ENCODE measurements at regions not wholly inside any gene's neighbourhood (a gene's known extent, or its start where the extent isn't known, plus 50 kb on each side); places are given as distances from the start of the nearest gene placed in this dataset.
"Not testable (repeated sequence)": the region's sequence is repeated elsewhere in the genome, so short reads cannot be mapped to it uniquely, and the experiment has no call there.

DNA sequence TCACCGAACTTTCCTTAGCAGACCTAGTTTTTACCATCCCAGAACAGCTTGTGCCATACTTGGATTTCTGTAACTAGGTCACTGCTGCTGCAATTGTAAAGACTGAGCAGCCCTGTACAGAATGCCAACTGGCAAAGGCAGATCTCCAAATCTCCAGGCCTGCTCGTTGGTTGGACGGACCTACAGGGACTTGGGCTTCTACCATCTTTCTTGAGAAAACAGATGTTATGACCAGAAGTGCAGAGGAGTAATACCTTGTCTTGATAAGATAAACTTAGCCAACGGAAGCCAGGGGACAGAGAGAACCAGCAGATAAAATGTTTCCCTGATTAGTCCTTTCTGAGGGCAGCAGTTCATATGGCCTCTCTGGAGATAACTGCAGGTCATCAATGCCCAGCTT is 304.1 kb downstream of the RFPL4B start:
- Mint-ChIP-seq H3K4me3 (no peak overlapping the region), H3K27me3 (ENCODE audit: low read depth) (no peaks in the 10 kb centered on the region), H3K4me1 (ENCODE audit: low read depth) (no peaks in the 10 kb centered on the region), H3K27ac (no peak overlapping the region), H3K36me3 (ENCODE audit: low read depth) (no peaks in the 10 kb centered on the region), H3K9me3 (no peaks in the 10 kb centered on the region)

DNA sequence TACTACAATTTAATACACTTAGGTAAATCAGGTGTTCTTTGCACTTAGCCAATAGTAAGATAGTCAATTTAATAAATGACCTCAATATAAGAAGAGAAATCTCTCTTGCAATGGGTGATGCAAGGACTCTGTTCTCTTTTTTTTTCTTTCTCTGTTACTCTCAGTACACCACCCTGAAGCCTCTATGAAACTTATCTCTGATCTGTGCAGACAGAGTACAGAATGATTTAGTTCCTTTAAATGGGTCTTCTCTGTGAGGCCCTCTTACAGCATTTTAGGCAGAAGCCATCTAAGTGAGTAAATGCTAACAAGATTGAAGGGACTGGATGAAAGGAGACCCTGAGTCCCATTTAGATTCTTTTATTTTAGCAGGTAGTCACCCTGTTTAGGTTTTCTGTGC is 312.8 kb downstream of the RFPL4B start:
- Mint-ChIP-seq H3K4me1 (ENCODE audit: low read depth) (no peaks in the 10 kb centered on the region), H3K9me3 (no peaks in the 10 kb centered on the region), H3K36me3 (ENCODE audit: low read depth) (no peaks in the 10 kb centered on the region), H3K4me3 (no peak overlapping the region), H3K27me3 (ENCODE audit: low read depth) (no peaks in the 10 kb centered on the region), H3K27ac (no peak overlapping the region)

DNA sequence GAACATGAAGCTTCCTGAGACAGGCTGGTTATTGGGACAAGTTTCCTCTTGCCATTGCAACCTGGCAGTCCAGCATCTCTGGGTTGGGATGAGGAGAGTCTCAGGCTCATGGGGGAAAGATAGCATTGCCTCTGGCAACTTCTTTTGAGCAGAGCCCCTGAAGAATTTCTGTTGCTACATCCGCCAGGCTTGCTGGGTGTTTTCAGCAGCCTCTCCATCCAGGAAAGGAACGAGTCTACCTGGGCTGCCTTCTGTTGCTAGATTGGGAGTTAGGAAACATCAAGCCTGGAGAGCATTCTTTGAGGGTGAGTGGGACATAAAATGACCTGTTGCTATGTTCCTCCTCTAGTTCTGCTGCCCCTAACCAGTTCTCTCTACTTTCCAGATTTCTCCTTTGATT is 313.5 kb downstream of the RFPL4B start:
- Mint-ChIP-seq H3K27ac (no peak overlapping the region), H3K27me3 (ENCODE audit: low read depth) (no peaks in the 10 kb centered on the region), H3K9me3 (no peaks in the 10 kb centered on the region), H3K36me3 (ENCODE audit: low read depth) (no peaks in the 10 kb centered on the region), H3K4me3 (no peak overlapping the region), H3K4me1 (ENCODE audit: low read depth) (no peaks in the 10 kb centered on the region)

DNA sequence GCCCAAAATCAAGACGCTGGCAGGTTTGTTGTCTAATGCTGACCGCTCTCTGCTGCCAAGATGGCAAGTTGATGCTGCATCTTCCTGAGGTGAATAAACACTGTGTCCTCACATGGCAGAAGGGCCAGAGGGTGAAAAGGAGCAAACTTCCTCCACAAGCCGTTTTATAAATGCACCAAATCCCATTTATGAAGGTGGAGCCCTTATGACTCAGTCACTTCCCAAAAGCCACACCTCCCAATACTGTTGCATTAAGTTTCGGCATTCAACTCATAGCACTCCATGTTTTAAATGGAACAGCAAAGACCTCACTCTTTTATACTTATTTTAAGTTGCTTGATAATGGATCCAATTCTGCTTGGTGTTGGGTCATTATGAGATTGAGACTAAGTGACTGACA is 316.6 kb downstream of the RFPL4B start:
- Mint-ChIP-seq H3K36me3 (ENCODE audit: low read depth) (no peaks in the 10 kb centered on the region), H3K27me3 (ENCODE audit: low read depth) (no peaks in the 10 kb centered on the region), H3K9me3 (no peaks in the 10 kb centered on the region), H3K27ac (no peak overlapping the region), H3K4me3 (no peak overlapping the region), H3K4me1 (ENCODE audit: low read depth) (no peaks in the 10 kb centered on the region)

DNA sequence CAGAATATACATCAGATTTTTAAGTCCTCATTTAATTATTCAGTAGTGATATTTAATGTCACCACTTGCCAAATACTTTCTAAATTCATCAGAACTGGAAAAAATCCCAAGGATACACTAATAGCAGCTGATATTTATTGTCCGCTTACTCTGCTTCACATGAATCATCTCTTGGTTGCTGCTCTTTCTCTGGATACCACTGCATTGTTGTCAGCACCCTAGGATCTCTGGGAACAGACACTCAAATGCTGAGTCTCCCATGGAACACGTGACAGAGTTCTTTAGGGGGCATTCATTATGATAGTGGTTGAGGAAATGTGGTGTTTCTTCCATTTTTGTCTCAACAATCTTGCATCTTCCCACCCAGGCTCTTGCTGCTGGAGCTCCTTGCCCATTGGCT is 318.0 kb downstream of the RFPL4B start:
- Mint-ChIP-seq H3K4me1 (ENCODE audit: low read depth) (no peaks in the 10 kb centered on the region), H3K36me3 (ENCODE audit: low read depth) (no peaks in the 10 kb centered on the region), H3K27ac (no peak overlapping the region), H3K4me3 (no peak overlapping the region), H3K9me3 (no peaks in the 10 kb centered on the region), H3K27me3 (ENCODE audit: low read depth) (no peaks in the 10 kb centered on the region)

DNA sequence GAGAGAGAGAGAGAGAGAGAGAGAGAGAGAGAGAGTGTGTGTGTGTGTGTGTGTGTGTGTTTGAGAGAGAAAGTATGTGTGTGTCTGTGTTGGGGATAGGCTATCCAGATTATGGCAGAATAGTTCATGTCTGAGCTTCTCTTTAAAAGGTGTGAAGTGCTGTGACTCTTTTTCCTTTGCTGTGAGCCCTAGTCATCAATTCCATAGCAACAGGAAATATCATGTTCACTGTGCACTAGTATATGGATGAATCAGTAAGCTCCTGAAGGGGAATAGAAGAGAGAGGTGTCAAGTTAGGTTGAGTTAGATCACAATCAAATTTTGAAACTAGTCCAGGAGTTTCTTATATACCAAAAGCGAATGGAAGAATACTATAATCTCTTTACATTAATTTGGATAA is 318.7 kb downstream of the RFPL4B start:
- no peaks in the 10 kb centered on the region for H3K27me3 Mint-ChIP-seq (ENCODE audit: low read depth)
- no peaks in the 10 kb centered on the region for H3K9me3 Mint-ChIP-seq
- no peaks in the 10 kb centered on the region for H3K4me1 Mint-ChIP-seq (ENCODE audit: low read depth)
- H3K36me3 Mint-ChIP-seq (ENCODE audit: low read depth): no peaks in the 10 kb centered on the region
- H3K4me3 Mint-ChIP-seq: no peak overlapping the region
- H3K27ac Mint-ChIP-seq: no peak overlapping the region

DNA sequence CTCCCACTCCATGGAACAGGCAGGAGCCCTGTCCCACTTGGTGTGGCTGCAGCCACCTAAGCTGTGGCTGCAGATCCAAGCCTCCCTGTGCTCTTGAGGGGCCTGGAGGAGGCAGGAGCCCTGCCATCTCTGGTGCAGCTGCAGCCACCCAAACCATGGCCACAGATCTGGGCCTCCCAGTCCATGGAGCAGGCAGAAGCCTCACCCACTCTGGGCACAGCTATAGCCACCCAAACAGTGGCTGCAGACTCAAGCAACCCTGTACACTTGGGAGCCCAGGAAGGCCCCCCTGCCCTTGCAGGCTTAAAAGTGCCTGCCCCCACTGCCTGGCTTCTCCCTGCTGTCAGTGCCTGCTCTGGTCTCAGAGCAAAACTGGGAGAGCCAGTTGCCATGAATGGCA is 320.3 kb downstream of the RFPL4B start:
- H3K27ac Mint-ChIP-seq: no peak overlapping the region
- H3K9me3 Mint-ChIP-seq: no peaks in the 10 kb centered on the region
- H3K27me3 Mint-ChIP-seq (ENCODE audit: low read depth): no peaks in the 10 kb centered on the region
- H3K4me3 Mint-ChIP-seq: no peak overlapping the region
- H3K36me3 Mint-ChIP-seq (ENCODE audit: low read depth): no peaks in the 10 kb centered on the region
- H3K4me1 Mint-ChIP-seq (ENCODE audit: low read depth): no peaks in the 10 kb centered on the region

DNA sequence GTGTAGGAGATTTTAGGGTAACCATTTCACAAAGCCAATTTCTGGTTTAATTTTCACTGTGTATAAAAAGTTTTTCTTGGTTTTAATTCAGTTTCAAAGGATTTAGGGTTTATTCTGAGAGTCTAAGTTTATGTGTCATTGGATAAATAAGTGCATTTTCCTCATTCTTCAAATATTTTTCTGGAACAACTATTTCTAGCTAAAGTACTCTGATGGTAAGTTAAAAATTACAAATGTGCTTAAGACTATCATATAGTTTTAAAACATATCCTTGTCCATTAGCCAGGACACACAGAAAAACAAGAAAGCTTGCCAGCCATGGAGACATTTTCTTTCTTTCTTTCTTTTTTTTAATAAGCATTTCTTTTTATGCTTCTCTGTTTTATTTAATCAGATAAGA is 333.0 kb downstream of the RFPL4B start:
- Mint-ChIP-seq H3K27me3 (ENCODE audit: low read depth) (no peaks in the 10 kb centered on the region), H3K27ac (no peak overlapping the region), H3K4me1 (ENCODE audit: low read depth) (no peaks in the 10 kb centered on the region), H3K4me3 (no peak overlapping the region), H3K36me3 (ENCODE audit: low read depth) (no peaks in the 10 kb centered on the region), H3K9me3 (no peaks in the 10 kb centered on the region)

DNA sequence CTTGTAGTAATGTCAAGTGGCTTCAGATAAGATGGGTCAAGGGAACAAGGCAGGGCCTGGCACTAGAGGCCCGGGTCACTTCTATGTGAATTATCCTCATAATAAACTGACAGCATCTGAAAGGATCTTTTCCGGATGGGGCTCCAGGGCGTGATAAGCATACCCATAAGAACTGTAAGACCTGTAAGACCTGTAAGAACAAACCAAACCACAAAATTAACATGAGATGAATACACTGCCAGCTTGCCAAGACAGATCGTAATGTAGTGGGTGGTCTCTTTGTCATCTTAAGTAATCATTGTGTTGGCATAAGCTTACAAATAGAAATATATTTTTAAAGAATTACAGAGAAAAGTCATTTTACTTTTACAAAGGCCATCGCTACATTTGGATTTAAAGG is 334.9 kb downstream of the RFPL4B start:
- H3K27me3 Mint-ChIP-seq (ENCODE audit: low read depth): no peaks in the 10 kb centered on the region
- H3K27ac Mint-ChIP-seq: no peak overlapping the region
- H3K36me3 Mint-ChIP-seq (ENCODE audit: low read depth): no peaks in the 10 kb centered on the region
- H3K4me3 Mint-ChIP-seq: no peak overlapping the region
- no peaks in the 10 kb centered on the region for H3K9me3 Mint-ChIP-seq
- H3K4me1 Mint-ChIP-seq (ENCODE audit: low read depth): no peaks in the 10 kb centered on the region

DNA sequence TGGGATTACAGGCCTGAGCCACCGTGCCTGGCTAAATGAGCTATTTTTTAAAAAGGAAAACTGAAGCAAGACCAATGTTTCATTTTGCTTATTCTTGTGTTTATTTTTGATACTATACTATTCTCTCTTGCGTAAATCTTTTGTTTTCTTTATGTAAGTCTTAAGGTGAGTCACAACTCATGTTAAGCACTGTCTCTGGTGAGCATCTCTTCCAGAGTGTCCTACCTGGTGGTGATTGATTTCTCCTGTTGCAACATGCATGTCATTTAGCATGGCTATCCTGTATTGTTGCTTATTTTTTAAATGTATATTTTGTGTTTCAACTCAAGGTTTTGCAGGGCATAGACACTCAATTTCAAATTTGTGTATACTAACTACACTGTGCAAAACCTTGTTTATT is 336.0 kb downstream of the RFPL4B start:
- H3K4me1 Mint-ChIP-seq (ENCODE audit: low read depth): no peaks in the 10 kb centered on the region
- no peaks in the 10 kb centered on the region for H3K9me3 Mint-ChIP-seq
- H3K4me3 Mint-ChIP-seq: no peak overlapping the region
- no peaks in the 10 kb centered on the region for H3K36me3 Mint-ChIP-seq (ENCODE audit: low read depth)
- H3K27ac Mint-ChIP-seq: no peak overlapping the region
- H3K27me3 Mint-ChIP-seq (ENCODE audit: low read depth): no peaks in the 10 kb centered on the region

DNA sequence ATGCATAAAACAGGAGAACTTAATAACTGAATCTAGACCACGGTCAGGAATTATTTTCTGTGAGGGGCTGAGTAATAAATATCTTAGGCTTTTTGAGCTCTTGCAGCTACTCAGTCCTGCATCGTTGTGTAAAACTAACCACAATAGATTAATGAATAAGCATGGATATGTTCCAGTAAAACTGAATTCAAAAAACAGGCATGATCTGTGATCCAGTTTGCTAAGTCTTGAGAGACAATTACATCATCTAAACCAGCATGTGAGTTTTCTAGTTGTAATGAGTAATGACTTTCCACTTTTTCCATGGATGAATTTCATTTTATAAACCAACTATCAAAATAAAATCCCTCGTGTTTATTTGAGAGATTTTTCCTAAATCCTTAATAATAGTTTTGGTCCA is 336.8 kb downstream of the RFPL4B start:
- Mint-ChIP-seq H3K4me1 (ENCODE audit: low read depth) (no peaks in the 10 kb centered on the region), H3K9me3 (no peaks in the 10 kb centered on the region), H3K4me3 (no peak overlapping the region), H3K27ac (no peak overlapping the region), H3K36me3 (ENCODE audit: low read depth) (no peaks in the 10 kb centered on the region), H3K27me3 (ENCODE audit: low read depth) (no peaks in the 10 kb centered on the region)

DNA sequence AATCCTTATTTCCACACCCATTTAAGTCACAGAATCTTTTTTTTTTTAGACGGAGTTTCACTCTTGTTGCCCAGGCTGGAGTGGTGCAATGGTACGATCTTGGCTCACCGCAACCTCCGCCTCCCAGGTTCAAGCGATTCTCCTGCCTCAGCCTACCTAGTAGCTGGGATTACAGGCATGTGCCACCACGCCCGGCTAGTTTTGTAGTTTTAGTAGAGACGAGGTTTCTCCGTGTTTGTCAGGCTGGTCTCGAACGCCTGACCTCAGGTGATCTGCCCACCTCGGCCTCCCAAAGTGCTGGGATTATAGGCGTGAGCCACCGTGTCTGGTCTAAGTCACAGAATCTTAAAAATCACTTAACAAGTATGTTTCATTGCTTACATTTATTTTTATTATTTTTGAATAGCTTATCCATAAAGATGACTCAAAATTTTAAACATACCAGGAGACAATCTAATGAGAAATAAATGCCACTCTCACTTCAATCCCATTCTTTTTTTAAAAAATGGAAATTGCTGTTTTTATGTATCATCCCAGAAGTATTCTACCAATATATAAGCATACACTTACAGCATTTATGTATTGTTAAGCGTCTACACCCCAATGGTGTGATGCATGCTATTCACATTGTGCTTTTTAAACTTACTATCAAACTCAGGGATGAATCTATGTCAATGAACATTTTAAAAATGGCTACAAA is 338.5 kb downstream of the RFPL4B start:
- not testable (repeated sequence) for H3K4me3 Mint-ChIP-seq; H3K27ac Mint-ChIP-seq; H3K36me3 Mint-ChIP-seq (ENCODE audit: low read depth); H3K9me3 Mint-ChIP-seq; H3K27me3 Mint-ChIP-seq (ENCODE audit: low read depth); H3K4me1 Mint-ChIP-seq (ENCODE audit: low read depth)

DNA sequence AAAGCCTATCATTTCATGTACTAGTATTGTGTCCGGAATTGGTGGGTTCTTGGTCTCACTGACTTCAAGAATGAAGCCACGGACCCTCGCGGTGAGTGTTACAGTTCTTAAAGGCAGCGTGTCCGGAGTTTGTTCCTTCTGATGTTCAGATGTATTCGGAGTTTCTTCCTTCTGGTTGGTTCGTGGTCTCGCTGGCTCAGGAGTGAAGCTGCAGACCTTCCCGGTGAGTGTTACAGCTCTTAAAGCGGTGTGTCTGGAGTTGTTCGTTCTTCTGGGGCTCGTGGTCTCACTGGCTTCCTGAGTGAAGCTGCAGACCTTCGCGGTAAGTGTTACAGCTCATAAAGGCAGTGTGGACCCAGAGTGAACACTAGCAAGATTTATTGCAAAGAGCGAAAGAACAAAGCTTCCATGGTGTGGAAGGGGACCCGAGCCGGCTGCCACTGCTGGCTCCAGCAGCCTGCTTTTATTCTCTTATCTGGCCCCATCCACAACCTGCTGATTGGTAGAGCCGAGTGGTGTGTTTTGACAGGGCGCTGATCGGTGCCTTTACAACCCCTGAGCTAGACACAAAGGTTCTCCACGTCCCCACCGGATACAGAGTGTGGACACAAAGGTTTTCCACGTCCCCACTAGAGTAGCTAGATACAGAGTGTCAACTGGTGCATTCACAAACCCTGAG is 341.5 kb downstream of the RFPL4B start:
- not testable (repeated sequence) for H3K4me1 Mint-ChIP-seq (ENCODE audit: low read depth); H3K9me3 Mint-ChIP-seq; H3K36me3 Mint-ChIP-seq (ENCODE audit: low read depth); H3K4me3 Mint-ChIP-seq; H3K27ac Mint-ChIP-seq; H3K27me3 Mint-ChIP-seq (ENCODE audit: low read depth)

DNA sequence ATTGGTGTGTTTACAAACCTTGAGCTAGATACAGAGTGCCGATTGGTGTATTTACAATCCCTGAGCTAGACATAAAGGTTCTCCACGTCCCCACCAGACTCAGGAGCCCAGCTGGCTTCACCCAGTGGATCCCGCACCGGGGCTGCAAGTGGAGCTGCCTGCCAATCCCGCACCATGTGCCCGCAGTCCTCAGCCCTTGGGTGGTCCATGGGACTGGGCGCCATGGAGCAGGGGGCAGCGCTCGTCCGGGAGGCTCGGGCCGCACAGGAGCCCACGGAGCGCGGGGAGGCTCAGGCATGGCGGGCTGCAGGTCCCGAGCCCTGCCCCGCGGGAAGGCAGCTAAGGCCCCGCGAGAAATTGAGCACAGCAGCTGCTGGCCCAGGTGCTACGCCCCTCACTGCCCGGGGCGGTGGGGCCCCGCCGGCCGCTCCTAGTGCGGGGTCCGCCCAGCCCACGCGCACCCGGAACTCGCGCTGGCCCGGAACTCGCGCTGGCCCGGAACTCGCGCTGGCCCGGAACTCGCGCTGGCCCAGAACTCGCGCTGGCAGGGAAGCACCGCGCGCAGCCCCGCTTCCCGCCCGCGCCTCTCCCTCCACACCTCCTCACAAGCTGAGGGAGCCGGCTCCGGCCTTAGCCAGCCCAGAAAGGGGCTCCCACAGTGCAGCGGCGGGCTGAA is 342.2 kb downstream of the RFPL4B start:
- not testable (repeated sequence) for H3K27me3 Mint-ChIP-seq (ENCODE audit: low read depth); H3K4me3 Mint-ChIP-seq; H3K9me3 Mint-ChIP-seq; H3K36me3 Mint-ChIP-seq (ENCODE audit: low read depth); H3K27ac Mint-ChIP-seq; H3K4me1 Mint-ChIP-seq (ENCODE audit: low read depth)

DNA sequence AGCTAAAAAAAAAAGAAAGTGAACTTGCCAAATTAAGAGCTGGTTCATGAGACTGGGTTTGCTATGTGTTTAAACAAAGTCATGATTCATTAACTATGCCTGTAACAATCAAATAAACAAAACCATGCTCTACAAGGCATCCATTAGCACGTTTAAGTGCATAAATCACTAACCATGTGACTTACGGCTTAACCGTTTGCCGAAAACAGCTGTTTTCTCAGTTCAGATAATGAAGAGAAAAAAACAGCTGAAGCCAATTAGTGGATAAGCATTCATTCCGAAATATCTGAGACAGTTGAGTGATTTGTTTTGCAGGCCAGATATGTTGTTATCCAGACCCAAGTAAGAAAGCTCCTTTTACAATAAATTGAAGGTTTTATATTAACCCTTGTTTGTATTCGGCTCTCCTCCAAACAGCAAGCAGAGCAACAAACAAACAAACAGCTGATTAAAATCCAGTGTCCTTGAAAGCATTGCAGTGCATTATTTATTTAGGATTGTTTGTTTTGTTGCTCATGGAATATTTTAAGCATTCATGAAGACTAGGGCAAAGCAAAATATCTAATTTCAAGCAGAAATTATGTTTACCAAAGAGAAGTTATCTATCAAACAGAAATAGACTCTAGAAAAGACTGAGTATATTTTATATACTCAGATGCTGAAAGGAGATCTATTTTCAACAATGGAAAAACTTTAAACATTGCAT is 343.5 kb downstream of the RFPL4B start:
- Mint-ChIP-seq H3K9me3 (no peaks in the 10 kb centered on the region), H3K4me3 (no peak overlapping the region), H3K27ac (no peak overlapping the region)

More for the DNA sequence above, 343.5 kb downstream of the RFPL4B start:
- no peaks in the 10 kb centered on the region for H3K4me1 Mint-ChIP-seq (ENCODE audit: low read depth)
- no peaks in the 10 kb centered on the region for H3K36me3 Mint-ChIP-seq (ENCODE audit: low read depth)
- H3K27me3 Mint-ChIP-seq (ENCODE audit: low read depth): no peaks in the 10 kb centered on the region

Measured in T-helper 1 cell treated with Interleukin-12 subunit alpha and Interleukin-12 subunit beta and Interleukin-4 antibody, amounts not matched to agents 30 μg/mL and 1 μg/mL, for 36 hours (primary cell).